ENCODE measurements at regions not wholly inside any gene's neighbourhood (a gene's known extent, or its start where the extent isn't known, plus 50 kb on each side); places are given as distances from the start of the nearest gene placed in this dataset.
"Not testable (repeated sequence)": the region's sequence is repeated elsewhere in the genome, so short reads cannot be mapped to it uniquely, and the experiment has no call there.

DNA sequence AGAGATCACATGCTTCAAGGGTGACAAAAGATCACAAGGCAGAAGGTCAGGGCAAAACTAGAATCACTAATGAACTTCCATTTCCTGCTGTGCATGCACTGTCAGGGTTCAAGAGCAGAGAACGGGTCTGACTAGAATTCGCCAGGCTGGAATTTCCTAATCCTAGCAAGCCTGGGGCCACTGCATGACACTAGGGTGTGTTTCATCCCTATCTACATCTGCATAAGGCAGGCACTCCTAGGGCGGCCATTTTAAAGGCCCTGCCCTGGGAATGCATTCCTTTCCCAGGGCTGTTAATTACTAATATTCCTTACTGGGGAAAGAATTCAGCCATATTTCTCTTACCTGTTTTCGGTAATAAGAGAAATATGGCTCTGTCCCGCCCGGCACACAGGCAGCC is 734.1 kb downstream of the TFAP2A start:
- FAIRE-seq; H3K36me3 ChIP-seq (ENCODE audit: control insufficient read depth in 3 of 3, insufficient read depth in 2 of 3, low read depth in 1 of 3, low read length in 3 of 3); H3K27ac ChIP-seq (ENCODE audit: low read depth in 1 of 3, low read length in 2 of 3); DNase-seq; H3K27me3 ChIP-seq (ENCODE audit: control insufficient read depth in 3 of 3, insufficient read depth in 3 of 3, low read length in 3 of 3); H3K4me3 ChIP-seq (ENCODE audit: low read depth in 1 of 3, low read length in 3 of 3); H3K4me1 ChIP-seq (ENCODE audit: control insufficient read depth in 3 of 3, insufficient read depth in 2 of 3, low read depth in 1 of 3, low read length in 2 of 3); H3K9me3 ChIP-seq (ENCODE audit: control insufficient read depth in 2 of 2, insufficient read depth in 1 of 2, low read depth in 1 of 2, low read length in 1 of 2): not testable (repeated sequence)
- WGBS, 3 donors: 84 to 93% (median 87%) methylated on average over 6 of the region's 6 CpGs

DNA sequence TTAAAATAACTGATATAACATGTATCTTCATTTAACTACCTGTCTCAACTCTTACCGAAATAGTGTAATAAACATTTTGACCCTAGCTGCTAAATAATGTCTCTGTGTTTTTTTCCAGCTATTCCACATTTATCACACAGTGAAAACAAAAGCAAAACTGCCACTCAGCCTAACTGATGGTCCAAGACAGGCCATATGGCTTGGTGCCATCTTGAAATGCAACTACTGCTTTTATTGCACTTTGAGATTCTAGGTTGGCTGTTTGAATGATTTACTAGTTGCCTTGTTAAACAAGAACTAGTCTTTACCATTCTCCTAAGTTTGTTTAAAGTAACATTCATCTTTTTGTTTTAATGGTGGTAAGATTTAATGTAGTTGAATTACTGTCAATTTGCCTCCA is 739.8 kb downstream of the TFAP2A start:
- H3K4me3 ChIP-seq (ENCODE audit: low read depth in 1 of 3, low read length in 3 of 3): no peak overlapping the region
- H3K27me3 ChIP-seq (ENCODE audit: control insufficient read depth in 3 of 3, insufficient read depth in 3 of 3, low read length in 3 of 3): no peaks in the 10 kb centered on the region
- no peaks in the 10 kb centered on the region for H3K36me3 ChIP-seq (ENCODE audit: control insufficient read depth in 3 of 3, insufficient read depth in 2 of 3, low read depth in 1 of 3, low read length in 3 of 3)
- no peaks in the 10 kb centered on the region for H3K4me1 ChIP-seq (ENCODE audit: control insufficient read depth in 3 of 3, insufficient read depth in 2 of 3, low read depth in 1 of 3, low read length in 2 of 3)
- DNase-seq (no peak), FAIRE-seq (no peak)
- H3K9me3 ChIP-seq (ENCODE audit: control insufficient read depth in 2 of 2, insufficient read depth in 1 of 2, low read depth in 1 of 2, low read length in 1 of 2): no peaks in the 10 kb centered on the region
- WGBS, 3 donors: 47 to 58% (median 56%) methylated on average over 1 of the region's 1 CpG
- H3K27ac ChIP-seq (ENCODE audit: low read depth in 1 of 3, low read length in 2 of 3): no peak overlapping the region

DNA sequence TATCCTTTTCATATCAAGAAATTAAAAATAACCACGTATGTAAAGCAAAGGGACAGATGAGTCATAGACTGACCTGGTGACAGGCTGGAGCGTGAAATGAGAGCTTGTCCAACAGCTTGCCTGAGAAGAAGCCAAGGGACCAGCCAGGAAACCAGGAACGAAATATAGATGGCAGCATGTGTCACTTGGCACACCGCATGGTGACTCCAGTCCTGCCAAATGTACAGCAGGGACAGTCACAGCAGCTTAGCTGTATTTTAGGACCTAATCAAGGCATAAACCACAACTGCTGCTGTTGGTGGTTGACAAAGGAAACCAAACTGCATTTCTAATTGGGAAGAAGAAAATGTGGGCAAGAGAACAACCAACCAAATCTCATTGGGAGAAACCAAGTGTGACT is 755.0 kb downstream of the TFAP2A start:
- Histone ChIP-seq H3K27ac (ENCODE audit: low read depth in 1 of 3, low read length in 2 of 3) (no peak overlapping the region), H3K27me3 (ENCODE audit: control insufficient read depth in 3 of 3, insufficient read depth in 3 of 3, low read length in 3 of 3) (no peaks in the 10 kb centered on the region), H3K4me3 (ENCODE audit: low read depth in 1 of 3, low read length in 3 of 3) (no peak overlapping the region), H3K4me1 (ENCODE audit: control insufficient read depth in 3 of 3, insufficient read depth in 2 of 3, low read depth in 1 of 3, low read length in 2 of 3) (no peaks in the 10 kb centered on the region), H3K36me3 (ENCODE audit: control insufficient read depth in 3 of 3, insufficient read depth in 2 of 3, low read depth in 1 of 3, low read length in 3 of 3) (no peaks in the 10 kb centered on the region), H3K9me3 (ENCODE audit: control insufficient read depth in 2 of 2, insufficient read depth in 1 of 2, low read depth in 1 of 2, low read length in 1 of 2) (no peaks in the 10 kb centered on the region)
- FAIRE-seq (no peak), DNase-seq (no peak)
- WGBS, 3 donors: 66 to 79% (median 71%) methylated on average over 4 of the region's 4 CpGs

DNA sequence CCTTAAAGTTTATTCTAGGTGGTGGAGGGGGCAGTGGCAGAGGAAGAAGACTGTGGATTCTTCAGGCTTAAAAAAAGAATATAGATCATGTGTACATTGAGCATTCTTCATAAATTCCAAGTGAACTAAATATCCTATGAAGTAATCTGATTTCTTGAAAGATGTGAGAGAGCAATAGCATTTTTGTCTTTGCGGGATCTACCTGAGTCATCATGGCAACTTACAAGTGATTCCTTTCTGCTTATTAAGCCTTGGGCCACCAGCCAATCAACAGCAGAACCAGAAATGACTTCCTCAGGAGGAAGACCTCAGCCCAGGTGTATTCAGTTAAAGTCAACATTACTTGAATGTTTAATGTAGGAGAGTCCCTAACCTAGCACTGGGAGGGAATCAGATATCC is 756.9 kb downstream of the TFAP2A start:
- Histone ChIP-seq H3K9me3 (ENCODE audit: control insufficient read depth in 2 of 2, insufficient read depth in 1 of 2, low read depth in 1 of 2, low read length in 1 of 2) (peaks cover 0 to 2% of the 10 kb centered on the region in 2 donors), H3K4me3 (ENCODE audit: low read depth in 1 of 3, low read length in 3 of 3) (no peak overlapping the region), H3K36me3 (ENCODE audit: control insufficient read depth in 3 of 3, insufficient read depth in 2 of 3, low read depth in 1 of 3, low read length in 3 of 3) (no peaks in the 10 kb centered on the region), H3K27me3 (ENCODE audit: control insufficient read depth in 3 of 3, insufficient read depth in 3 of 3, low read length in 3 of 3) (no peaks in the 10 kb centered on the region), H3K27ac (ENCODE audit: low read depth in 1 of 3, low read length in 2 of 3) (no peak overlapping the region), H3K4me1 (ENCODE audit: control insufficient read depth in 3 of 3, insufficient read depth in 2 of 3, low read depth in 1 of 3, low read length in 2 of 3) (no peaks in the 10 kb centered on the region)
- no peak for DNase-seq
- WGBS, 3 donors: 94 to 97% (median 95%) methylated on average over 1 of the region's 1 CpG
- FAIRE-seq: no peak

DNA sequence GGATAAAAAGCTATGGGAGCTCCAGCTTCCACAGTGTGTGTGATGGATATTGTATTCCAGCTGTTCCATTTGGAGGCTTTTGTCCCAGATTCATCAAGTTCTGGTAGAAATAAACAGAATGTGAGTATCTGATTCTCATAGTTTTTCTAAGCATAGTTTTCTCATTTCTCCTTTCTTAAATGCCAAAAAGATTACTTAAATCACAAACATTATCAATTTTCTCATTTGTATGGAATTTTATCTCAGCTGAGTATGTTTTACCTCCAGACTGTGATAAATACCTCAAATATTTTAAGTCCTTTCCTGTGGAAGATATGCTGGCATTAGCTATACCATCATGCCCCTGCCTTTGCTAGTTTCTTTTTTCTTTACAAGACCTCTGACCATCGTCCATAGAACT is 767.3 kb downstream of the TFAP2A start:
- DNase-seq (no peak), FAIRE-seq (no peak)
- Histone ChIP-seq H3K27me3 (ENCODE audit: control insufficient read depth in 3 of 3, insufficient read depth in 3 of 3, low read length in 3 of 3) (no peaks in the 10 kb centered on the region), H3K4me1 (ENCODE audit: control insufficient read depth in 3 of 3, insufficient read depth in 2 of 3, low read depth in 1 of 3, low read length in 2 of 3) (no peaks in the 10 kb centered on the region), H3K27ac (ENCODE audit: low read depth in 1 of 3, low read length in 2 of 3) (no peak overlapping the region), H3K36me3 (ENCODE audit: control insufficient read depth in 3 of 3, insufficient read depth in 2 of 3, low read depth in 1 of 3, low read length in 3 of 3) (no peaks in the 10 kb centered on the region), H3K4me3 (ENCODE audit: low read depth in 1 of 3, low read length in 3 of 3) (no peak overlapping the region), H3K9me3 (ENCODE audit: control insufficient read depth in 2 of 2, insufficient read depth in 1 of 2, low read depth in 1 of 2, low read length in 1 of 2) (no peaks in the 10 kb centered on the region)
- WGBS, 3 donors: 28 to 35% (median 32%) methylated on average over 1 of the region's 1 CpG

DNA sequence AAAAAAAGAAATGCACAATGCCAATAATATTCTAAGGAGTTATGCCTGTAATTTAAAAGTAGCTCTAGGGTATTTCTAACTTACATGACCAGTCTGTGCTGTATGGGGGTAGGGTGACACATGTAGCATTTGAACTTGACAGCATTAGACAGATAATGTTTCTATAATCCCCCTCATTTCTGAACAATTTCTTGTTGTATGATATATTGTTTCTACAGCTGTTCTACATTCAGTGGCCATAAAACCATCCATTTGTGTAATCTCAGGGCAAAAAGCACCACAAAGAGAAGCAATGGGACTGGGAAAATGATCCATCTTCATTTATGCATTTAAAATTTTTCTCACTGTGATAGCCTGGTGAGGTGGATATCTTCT is 767.8 kb downstream of the TFAP2A start:
- Histone ChIP-seq H3K9me3 (ENCODE audit: control insufficient read depth in 2 of 2, insufficient read depth in 1 of 2, low read depth in 1 of 2, low read length in 1 of 2) (no peaks in the 10 kb centered on the region), H3K36me3 (ENCODE audit: control insufficient read depth in 3 of 3, insufficient read depth in 2 of 3, low read depth in 1 of 3, low read length in 3 of 3) (no peaks in the 10 kb centered on the region), H3K27ac (ENCODE audit: low read depth in 1 of 3, low read length in 2 of 3) (no peak overlapping the region), H3K27me3 (ENCODE audit: control insufficient read depth in 3 of 3, insufficient read depth in 3 of 3, low read length in 3 of 3) (no peaks in the 10 kb centered on the region), H3K4me1 (ENCODE audit: control insufficient read depth in 3 of 3, insufficient read depth in 2 of 3, low read depth in 1 of 3, low read length in 2 of 3) (no peaks in the 10 kb centered on the region), H3K4me3 (ENCODE audit: low read depth in 1 of 3, low read length in 3 of 3) (no peak overlapping the region)
- DNase-seq (no peak), FAIRE-seq (no peak)

DNA sequence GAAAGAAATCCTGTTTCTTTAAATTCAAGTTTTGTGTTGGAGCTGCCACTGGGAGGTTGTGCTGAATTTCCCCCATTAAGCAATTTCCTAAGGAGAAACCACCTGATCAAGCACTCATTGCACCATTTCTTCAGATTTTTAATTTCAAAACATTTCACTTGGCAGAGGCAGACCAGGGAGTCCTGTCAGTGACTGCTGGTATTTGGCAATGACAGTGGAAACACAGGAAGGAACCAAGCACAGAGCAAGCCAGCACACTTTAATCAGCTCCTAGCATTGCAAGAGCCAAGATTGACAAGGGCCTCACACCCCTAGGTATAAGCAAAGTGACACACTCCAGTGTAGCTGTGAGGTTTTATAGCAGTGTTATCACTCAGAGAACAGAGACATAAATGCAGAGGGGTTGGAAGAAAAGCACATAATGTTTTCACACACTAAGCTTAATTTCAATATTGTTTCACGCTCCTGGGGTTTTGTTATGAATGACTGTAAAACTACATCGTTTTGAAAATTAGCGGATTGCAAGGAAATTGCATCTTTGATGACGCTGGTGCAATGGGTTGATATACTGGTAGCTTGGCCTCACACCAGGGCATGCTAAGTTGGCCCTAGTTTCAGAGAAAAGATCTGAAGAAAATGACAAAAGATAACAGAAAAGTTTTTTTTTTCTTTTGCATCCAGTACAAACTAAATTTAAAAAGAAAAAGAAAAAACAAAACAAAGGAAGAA is 768.4 kb downstream of the TFAP2A start:
- no peak for FAIRE-seq
- Histone ChIP-seq H3K36me3 (ENCODE audit: control insufficient read depth in 3 of 3, insufficient read depth in 2 of 3, low read depth in 1 of 3, low read length in 3 of 3) (no peaks in the 10 kb centered on the region), H3K27me3 (ENCODE audit: control insufficient read depth in 3 of 3, insufficient read depth in 3 of 3, low read length in 3 of 3) (no peaks in the 10 kb centered on the region), H3K4me3 (ENCODE audit: low read depth in 1 of 3, low read length in 3 of 3) (no peak overlapping the region), H3K27ac (ENCODE audit: low read depth in 1 of 3, low read length in 2 of 3) (no peak overlapping the region), H3K9me3 (ENCODE audit: control insufficient read depth in 2 of 2, insufficient read depth in 1 of 2, low read depth in 1 of 2, low read length in 1 of 2) (no peaks in the 10 kb centered on the region), H3K4me1 (ENCODE audit: control insufficient read depth in 3 of 3, insufficient read depth in 2 of 3, low read depth in 1 of 3, low read length in 2 of 3) (no peaks in the 10 kb centered on the region)
- WGBS, 3 donors: 66 to 74% (median 73%) methylated on average over 4 of the region's 4 CpGs
- DNase-seq: no peak

DNA sequence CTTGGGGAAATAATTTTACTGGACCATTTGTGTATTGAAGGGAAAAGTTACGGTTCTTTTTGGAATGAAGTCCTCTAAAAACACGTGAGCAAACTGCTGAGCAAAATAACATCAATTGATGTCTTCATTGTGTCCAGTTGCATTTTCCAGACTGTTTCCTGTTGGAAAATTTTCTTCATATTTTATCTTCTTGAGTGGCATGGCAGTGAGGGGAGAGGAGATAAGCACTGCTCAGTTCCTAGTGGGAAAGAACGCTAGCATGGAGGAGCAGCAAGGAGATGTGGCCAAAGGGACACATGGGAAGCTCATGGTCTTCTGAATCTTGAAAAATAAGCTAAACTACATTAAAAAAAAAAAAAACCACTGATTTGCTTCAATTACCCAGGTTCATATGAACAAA is 776.0 kb downstream of the TFAP2A start:
- no peak overlapping the region for H3K27ac ChIP-seq (ENCODE audit: low read depth in 1 of 3, low read length in 2 of 3)
- H3K9me3 ChIP-seq (ENCODE audit: control insufficient read depth in 2 of 2, insufficient read depth in 1 of 2, low read depth in 1 of 2, low read length in 1 of 2): no peaks in the 10 kb centered on the region
- WGBS, 3 donors: 81 to 97% (median 88%) methylated on average over 3 of the region's 3 CpGs
- DNase-seq: no peak
- no peaks in the 10 kb centered on the region for H3K36me3 ChIP-seq (ENCODE audit: control insufficient read depth in 3 of 3, insufficient read depth in 2 of 3, low read depth in 1 of 3, low read length in 3 of 3)
- H3K4me1 ChIP-seq (ENCODE audit: control insufficient read depth in 3 of 3, insufficient read depth in 2 of 3, low read depth in 1 of 3, low read length in 2 of 3): no peaks in the 10 kb centered on the region
- H3K27me3 ChIP-seq (ENCODE audit: control insufficient read depth in 3 of 3, insufficient read depth in 3 of 3, low read length in 3 of 3): no peaks in the 10 kb centered on the region
- H3K4me3 ChIP-seq (ENCODE audit: low read depth in 1 of 3, low read length in 3 of 3): no peak overlapping the region
- no peak for FAIRE-seq

DNA sequence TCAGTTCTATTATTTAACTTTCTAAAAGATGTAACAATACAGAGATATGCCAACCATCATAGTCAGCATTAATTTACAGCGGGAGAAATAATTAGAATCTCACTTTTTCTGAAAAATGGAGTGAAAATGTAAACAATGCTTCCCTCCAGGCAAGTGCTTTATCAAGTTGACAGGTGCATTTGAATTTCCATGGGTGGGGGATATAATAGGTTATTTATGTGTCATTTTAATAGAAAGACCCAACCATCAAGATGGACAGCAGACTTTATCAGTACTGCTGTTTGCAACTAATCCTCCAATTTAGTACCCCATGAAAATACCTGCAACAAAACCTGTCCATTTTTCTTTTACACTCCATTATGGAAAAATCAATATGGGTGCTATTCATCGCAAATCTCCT is 780.1 kb downstream of the TFAP2A start:
- 76 to 86% (median 82%) methylated on average over 2 of the region's 2 CpGs for WGBS, 3 donors
- Histone ChIP-seq H3K4me3 (ENCODE audit: low read depth in 1 of 3, low read length in 3 of 3) (no peak overlapping the region), H3K9me3 (ENCODE audit: control insufficient read depth in 2 of 2, insufficient read depth in 1 of 2, low read depth in 1 of 2, low read length in 1 of 2) (peaks cover 0 to 7% of the 10 kb centered on the region in 2 donors), H3K27ac (ENCODE audit: low read depth in 1 of 3, low read length in 2 of 3) (no peak overlapping the region), H3K36me3 (ENCODE audit: control insufficient read depth in 3 of 3, insufficient read depth in 2 of 3, low read depth in 1 of 3, low read length in 3 of 3) (no peaks in the 10 kb centered on the region), H3K4me1 (ENCODE audit: control insufficient read depth in 3 of 3, insufficient read depth in 2 of 3, low read depth in 1 of 3, low read length in 2 of 3) (no peaks in the 10 kb centered on the region), H3K27me3 (ENCODE audit: control insufficient read depth in 3 of 3, insufficient read depth in 3 of 3, low read length in 3 of 3) (no peaks in the 10 kb centered on the region)
- DNase-seq (no peak), FAIRE-seq (no peak)

Data from small intestine (tissue), 7 donors.